NT2/D1 (cell line): ENCODE measurements at regions not wholly inside any gene's neighbourhood (a gene's known extent, or its start where the extent isn't known, plus 50 kb on each side); places are given as distances from the start of the nearest gene placed in this dataset.

Experiments
- DNase-seq: peaks from one replicate; pipeline ENCODE4 v3.0.0-alpha.2; 2011; ENCODE audit warnings: low read depth, low spot score
- H3K27me3 ChIP-seq: 2 replicates; pipeline ENCODE4 v1.6.0; 2011; ENCODE audit warnings: mild to moderate bottlenecking; ENCODE audit not compliant: insufficient read length, insufficient read depth
- H3K36me3 ChIP-seq: 2 replicates; pipeline ENCODE4 v1.6.1; 2011; ENCODE audit warnings: mild to moderate bottlenecking, low read length, mixed read lengths; ENCODE audit not compliant: insufficient read depth, insufficient read length
- H3K4me1 ChIP-seq: 2 replicates; pipeline ENCODE4 v1.5.1; 2011; ENCODE audit not compliant: insufficient read depth, insufficient read length
- H3K4me3 ChIP-seq: 2 replicates; pipeline ENCODE4 v1.5.1; 2011; ENCODE audit warnings: low read depth; ENCODE audit not compliant: insufficient read length
- H3K9ac ChIP-seq: 2 replicates; pipeline ENCODE4 v1.6.0; 2011; ENCODE audit warnings: low read depth; ENCODE audit not compliant: insufficient read length
- H3K9me3 ChIP-seq: 2 replicates; pipeline ENCODE4 v1.5.1; 2011; ENCODE audit warnings: mild to moderate bottlenecking, low read length; ENCODE audit not compliant: insufficient read depth
- SUZ12 ChIP-seq: IDR thresholded peaks from 2 replicates; pipeline ENCODE4 v1.6.1; 2011; ENCODE audit not compliant: insufficient read length, insufficient read depth; ENCODE audit errors: extremely low read depth
- YY1 ChIP-seq: IDR thresholded peaks from 2 replicates; pipeline ENCODE4 v1.6.1; 2011; ENCODE audit not compliant: insufficient read length, insufficient read depth
- ZNF274 ChIP-seq: IDR thresholded peaks from 2 replicates; pipeline ENCODE4 v1.6.1; 2011; ENCODE audit warnings: mild to moderate bottlenecking, low read depth, low read length

DNA sequence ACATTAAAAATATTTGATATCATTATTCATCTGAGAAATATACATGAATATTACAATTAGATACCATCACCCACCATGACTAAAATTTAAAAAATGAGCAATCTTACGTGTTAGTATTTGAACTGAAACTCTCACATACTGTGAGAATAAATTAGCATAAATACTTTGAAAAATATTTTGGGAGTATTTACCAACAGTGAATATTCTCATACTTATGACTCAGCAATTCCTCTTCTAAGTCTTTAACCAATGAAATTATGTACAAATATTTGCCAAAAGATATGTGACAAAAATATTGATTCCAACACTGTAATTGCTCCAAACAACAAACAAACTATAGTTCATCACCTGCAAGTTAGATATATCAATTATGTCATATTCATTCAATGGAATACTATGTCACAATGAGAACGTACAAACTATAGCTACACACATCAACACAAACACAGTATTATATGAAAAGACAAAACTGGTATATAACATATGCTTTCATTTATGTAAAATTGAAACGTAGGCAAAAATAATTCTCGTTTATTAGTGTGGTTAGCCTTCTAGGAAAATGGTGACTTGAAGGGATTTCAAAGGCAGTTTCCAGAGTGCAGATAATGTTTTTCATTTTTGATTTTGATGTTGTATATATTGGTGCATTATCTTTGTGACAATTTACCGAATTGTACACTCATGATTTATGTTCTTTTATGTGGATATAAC lies 742.2 kb downstream of the SLC16A7 start:
- Histone ChIP-seq H3K27me3 (no peaks in the 10 kb centered on the region), H3K36me3 (no peaks in the 10 kb centered on the region), H3K9ac (no peak overlapping the region), H3K4me3 (no peak overlapping the region), H3K4me1 (no peaks in the 10 kb centered on the region), H3K9me3 (no peaks in the 10 kb centered on the region)
- TF ChIP-seq ZNF274: no peak
- no peak for TF ChIP-seq SUZ12
- no peak for TF ChIP-seq YY1
- no peak for DNase-seq

DNA sequence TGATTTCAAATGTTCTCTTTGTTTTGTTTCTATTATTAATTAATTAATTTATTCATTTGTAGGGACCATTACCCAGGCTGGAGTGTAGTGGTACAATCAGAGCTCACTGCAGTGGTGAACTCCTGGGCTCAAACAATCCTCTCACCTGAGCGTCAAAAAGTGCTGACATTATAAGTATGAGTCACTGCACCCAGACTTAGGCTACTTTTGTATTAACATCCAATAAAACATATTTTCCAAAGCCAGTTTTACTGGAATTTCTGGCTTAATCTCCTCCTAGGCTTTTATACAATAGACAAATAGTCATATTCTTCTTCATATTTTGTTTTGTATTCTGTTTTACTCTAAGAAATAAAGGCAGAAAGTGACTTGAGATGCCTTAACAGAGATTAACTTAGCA lies 749.6 kb downstream of the SLC16A7 start:
- Histone ChIP-seq H3K9ac (no peak overlapping the region), H3K4me1 (no peaks in the 10 kb centered on the region), H3K27me3 (no peaks in the 10 kb centered on the region), H3K9me3 (no peaks in the 10 kb centered on the region), H3K4me3 (no peak overlapping the region), H3K36me3 (no peaks in the 10 kb centered on the region)
- no peak for DNase-seq
- TF ChIP-seq ZNF274 (no peak), SUZ12 (no peak), YY1 (no peak)

DNA sequence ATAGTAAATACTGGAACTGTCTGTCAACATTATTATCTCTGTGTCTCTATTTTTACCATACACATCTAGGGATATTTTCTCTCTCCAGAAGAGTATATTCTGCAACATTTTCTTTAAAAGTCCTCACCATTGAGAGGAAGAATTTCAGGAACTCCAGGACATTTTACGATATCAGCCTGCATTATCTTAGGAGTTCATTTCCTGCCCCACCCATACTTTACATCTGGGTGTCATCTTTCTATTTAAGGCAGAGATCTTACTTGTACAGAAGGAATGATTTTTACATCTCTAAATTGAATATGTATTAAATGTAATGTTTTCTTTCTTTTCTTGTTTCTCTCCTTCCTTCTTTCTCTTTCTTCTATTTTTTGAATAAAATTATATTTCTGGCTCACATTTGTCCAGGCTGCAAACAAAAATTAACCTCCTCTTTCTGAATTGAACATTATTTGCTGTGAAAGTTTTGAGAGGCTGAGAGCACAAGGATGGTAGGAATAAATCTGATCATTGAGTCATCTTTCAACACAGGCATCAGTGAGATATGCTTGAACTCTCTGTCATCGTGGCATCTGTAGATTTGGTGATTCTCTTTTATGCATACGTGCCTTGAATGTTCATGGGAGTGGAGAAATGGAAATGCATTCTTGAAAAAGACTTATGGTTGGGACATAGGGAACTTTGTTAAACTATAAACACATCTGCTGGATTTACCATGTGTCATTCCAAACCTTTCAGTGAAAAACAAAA lies 753.6 kb downstream of the SLC16A7 start:
- Histone ChIP-seq H3K4me3 (no peak overlapping the region), H3K9me3 (no peaks in the 10 kb centered on the region), H3K36me3 (no peaks in the 10 kb centered on the region), H3K4me1 (no peaks in the 10 kb centered on the region), H3K9ac (no peak overlapping the region), H3K27me3 (no peaks in the 10 kb centered on the region)
- DNase-seq: no peak
- TF ChIP-seq ZNF274: no peak
- no peak for TF ChIP-seq SUZ12
- no peak for TF ChIP-seq YY1

DNA sequence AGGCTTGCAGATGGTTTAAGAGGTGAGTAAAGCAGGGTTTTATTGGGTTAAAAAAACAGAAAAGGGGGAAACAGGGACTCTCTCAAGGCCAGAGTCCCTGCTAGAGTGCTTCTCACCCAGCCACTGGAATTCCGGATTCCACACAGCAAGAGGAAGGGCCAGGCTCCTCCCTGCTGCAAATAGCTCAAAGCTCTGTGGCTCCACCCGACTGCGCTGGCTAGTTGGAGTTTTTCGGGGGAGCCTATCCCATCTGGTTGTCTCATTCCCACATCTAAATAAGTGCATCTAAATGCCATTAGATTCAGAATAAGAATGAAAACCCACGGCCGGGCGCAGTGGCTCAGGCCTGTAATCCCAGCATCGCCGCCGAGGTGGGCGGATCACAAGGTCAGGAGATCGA lies 791.5 kb downstream of the SLC16A7 start:
- H3K9me3 ChIP-seq: 0 out of 2 replicates have a peak, but pooled peaks cover 2% of the 10 kb centered on the region
- H3K4me1 ChIP-seq: no peaks in the 10 kb centered on the region
- no peaks in the 10 kb centered on the region for H3K27me3 ChIP-seq
- no peak overlapping the region for H3K9ac ChIP-seq
- H3K36me3 ChIP-seq: no peaks in the 10 kb centered on the region
- H3K4me3 ChIP-seq: no peak overlapping the region
- no peak for DNase-seq
- TF ChIP-seq ZNF274 (no peak), YY1 (no peak), SUZ12 (no peak)

DNA sequence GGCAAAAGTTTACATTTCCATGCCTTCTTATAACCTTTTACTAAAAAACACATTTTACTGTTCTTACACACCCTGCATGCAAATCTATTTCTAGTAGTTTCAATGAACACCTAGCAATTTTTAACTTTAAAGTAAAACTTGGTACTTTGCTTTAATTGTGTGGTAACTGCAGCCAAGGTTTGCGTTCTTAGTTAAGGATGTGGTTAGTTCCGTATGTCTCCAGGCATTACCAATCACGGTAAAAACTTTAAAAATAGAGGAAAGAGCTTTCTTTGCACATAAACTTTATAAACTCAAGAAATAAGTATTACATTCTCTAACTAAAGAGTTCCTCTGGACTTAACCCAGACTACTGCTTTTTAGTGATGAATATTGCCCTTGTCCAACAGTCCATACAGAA lies 795.2 kb downstream of the SLC16A7 start:
- Histone ChIP-seq H3K4me3 (no peak overlapping the region), H3K36me3 (no peaks in the 10 kb centered on the region), H3K27me3 (no peaks in the 10 kb centered on the region), H3K9me3 (0 out of 2 replicates have a peak, but pooled peaks cover 4% of the 10 kb centered on the region), H3K9ac (no peak overlapping the region), H3K4me1 (no peaks in the 10 kb centered on the region)
- DNase-seq: no peak
- no peak for TF ChIP-seq YY1
- no peak for TF ChIP-seq ZNF274
- no peak for TF ChIP-seq SUZ12

DNA sequence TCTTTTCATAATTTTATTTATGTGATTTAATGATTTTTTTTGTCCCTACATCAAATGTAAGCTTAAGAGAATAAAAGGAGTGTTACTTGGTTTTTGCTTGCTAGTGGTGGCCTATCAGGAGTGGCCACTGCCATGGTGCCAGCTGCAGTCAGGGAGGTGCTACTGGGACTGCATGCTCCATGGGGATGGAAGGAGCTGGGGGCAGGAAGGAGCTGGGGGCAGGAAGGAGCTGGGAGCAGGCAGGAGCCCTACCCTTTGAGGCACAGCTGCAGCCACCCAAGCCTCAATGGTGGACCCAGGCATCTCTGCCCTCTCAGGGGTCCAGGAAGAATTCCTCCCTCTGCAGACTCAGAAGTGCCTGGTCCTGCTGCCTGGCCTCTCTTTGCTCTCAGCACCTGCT lies 796.0 kb downstream of the SLC16A7 start:
- Histone ChIP-seq H3K9me3 (0 out of 2 replicates have a peak, but pooled peaks cover 4% of the 10 kb centered on the region), H3K36me3 (no peaks in the 10 kb centered on the region), H3K4me3 (no peak overlapping the region), H3K9ac (no peak overlapping the region), H3K4me1 (no peaks in the 10 kb centered on the region), H3K27me3 (no peaks in the 10 kb centered on the region)
- TF ChIP-seq ZNF274: no peak
- TF ChIP-seq YY1: no peak
- no peak for TF ChIP-seq SUZ12
- no peak for DNase-seq

DNA sequence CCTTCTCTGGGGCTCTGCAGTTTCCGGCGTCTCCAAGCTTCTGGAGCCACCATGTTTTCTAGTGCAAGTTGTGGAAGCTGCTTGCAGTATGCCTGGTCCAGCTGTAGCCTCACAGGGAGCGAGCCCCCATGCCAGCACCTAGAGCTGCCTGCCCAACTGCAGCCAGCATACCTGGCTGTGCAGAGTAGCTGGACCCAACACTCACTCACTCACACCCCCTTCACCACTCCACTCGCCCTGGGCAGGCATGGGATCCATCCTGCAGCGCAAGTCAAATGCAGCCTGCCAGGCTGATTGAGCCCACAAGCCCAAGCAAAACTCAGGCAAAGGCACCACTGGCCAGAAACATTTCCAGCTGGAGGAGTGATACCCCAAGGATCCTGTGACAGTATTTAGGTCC lies 797.3 kb downstream of the SLC16A7 start:
- Histone ChIP-seq H3K9me3 (0 out of 2 replicates have a peak, but pooled peaks cover 4% of the 10 kb centered on the region), H3K27me3 (no peaks in the 10 kb centered on the region), H3K9ac (no peak overlapping the region), H3K36me3 (no peaks in the 10 kb centered on the region), H3K4me1 (no peaks in the 10 kb centered on the region), H3K4me3 (no peak overlapping the region)
- no peak for DNase-seq
- TF ChIP-seq SUZ12: no peak
- no peak for TF ChIP-seq ZNF274
- no peak for TF ChIP-seq YY1
